ENCODE measurements at regions not wholly inside any gene's neighbourhood (a gene's known extent, or its start where the extent isn't known, plus 50 kb on each side); places are given as distances from the start of the nearest gene placed in this dataset.

GRCh38 chr16:85481738-85482137, 131.4 kb upstream of the GSE1 start:
- Histone ChIP-seq H4K91ac (ENCODE audit: insufficient read depth, low read depth, low read length) (no peak overlapping the region), H3K4me3 (ENCODE audit: insufficient read depth, low read depth, low read length) (no peak overlapping the region), H4K5ac (ENCODE audit: low read depth, low read length) (no peak overlapping the region), H3K36me3 (ENCODE audit: control insufficient read depth, insufficient read depth, low read length) (no peaks in the 10 kb centered on the region), H3K4me1 (ENCODE audit: control insufficient read depth, insufficient read depth, low read length) (no peaks in the 10 kb centered on the region), H3K14ac (replicated peaks; ENCODE audit: low read depth, low read length) (no peak overlapping the region), H2BK20ac (ENCODE audit: low read depth, low read length) (no peak overlapping the region), H3K9me3 (ENCODE audit: control insufficient read depth, insufficient read depth, low read length) (no peaks in the 10 kb centered on the region), H2AK9ac (replicated peaks; ENCODE audit: low read depth, low read length, poor library complexity) (no peak overlapping the region), H3K79me1 (ENCODE audit: low read depth in 1 of 2, low read length in 2 of 2) (peaks cover 15 to 22% of the 10 kb centered on the region in 2 experiments; a peak in 3 of 4 replicates), H3K4me2 (ENCODE audit: low read depth, low read length) (no peak overlapping the region), H3K9ac (ENCODE audit: low read depth, low read length) (no peak overlapping the region), H3K27me3 (ENCODE audit: control insufficient read depth, insufficient read depth, low read length) (no peaks in the 10 kb centered on the region), H3K9me1 (ENCODE audit: insufficient read depth, low read length) (peaks cover 3% of the 10 kb centered on the region), H2BK120ac (ENCODE audit: low read depth, low read length) (no peak overlapping the region), H3K18ac (ENCODE audit: low read depth, low read length) (no peak overlapping the region), H2BK15ac (ENCODE audit: low read depth, low read length) (no peak overlapping the region), H4K8ac (ENCODE audit: low read depth in 2 of 2, low read length in 2 of 2) (no peak overlapping the region), H3K4ac (ENCODE audit: low read depth, low read length) (no peak overlapping the region), H4K20me1 (ENCODE audit: insufficient read depth, low read length) (peaks cover 39% of the 10 kb centered on the region), H3K27ac (ENCODE audit: insufficient read depth, low read length) (no peak overlapping the region), H3K56ac (ENCODE audit: extremely low read depth, insufficient read depth, low read length) (no peak overlapping the region), H2AK5ac (ENCODE audit: low read depth, low read length) (no peak overlapping the region), H2AFZ (replicated peaks; ENCODE audit: low read length, poor library complexity) (no peak overlapping the region), H3K23ac (ENCODE audit: low read depth, low read length) (no peak overlapping the region), H2BK5ac (ENCODE audit: low read depth, low read length, poor library complexity, severe bottlenecking) (no peak overlapping the region)
- ATAC-seq (ENCODE audit: low read depth) (no peak), DNase-seq (no peak)
- in situ Hi-C loops (cut with MboI; ENCODE audit: low sequenced_read_pairs): no loop called here
- intact Hi-C loops (cut with micrococcal nuclease): no loop called here
- POLR2A ChIA-PET (ENCODE audit: unreplicated experiment): no interaction called here
- dilution Hi-C loops (cut with HindIII; ENCODE audit: low sequenced_read_pairs, unreplicated experiment): no loop called here
- CTCF ChIA-PET: no interaction called here
- no TSS peak for BruUV-seq (replicated peaks)
- 88% methylated on average over 14 of the region's 19 CpGs; no CpG with 5 or more reads in 1 of the 2 experiments for WGBS, 2 experiments (ENCODE audit: extremely low coverage in 2 of 2, insufficient read length in 1 of 2)
- no peak for TF ChIP-seq RCOR1 (IDR thresholded peaks at IDR 0.05; ENCODE audit: insufficient replicate concordance, low read length)
- no peak for TF ChIP-seq CHD1 (IDR thresholded peaks at IDR 0.05; ENCODE audit: low read depth, low read length)
- no peak for TF ChIP-seq ELK1 (IDR thresholded peaks at IDR 0.05; ENCODE audit: borderline replicate concordance, low read depth, low read length)
- no peak for TF ChIP-seq CEBPB (IDR thresholded peaks at IDR 0.05; ENCODE audit: low read depth, low read length)
- TF ChIP-seq RAD21 (IDR thresholded peaks at IDR 0.05; ENCODE audit: low read length): no peak
- TF ChIP-seq MXI1 (IDR thresholded peaks at IDR 0.05; ENCODE audit: borderline replicate concordance, low read depth, low read length): no peak
- no peak for TF ChIP-seq SMC3 (IDR thresholded peaks at IDR 0.05; ENCODE audit: low read depth, low read length)
- no peak for TF ChIP-seq FOS (IDR thresholded peaks at IDR 0.05; ENCODE audit: low read depth, low read length)
- TF ChIP-seq USF2 (IDR thresholded peaks at IDR 0.05; ENCODE audit: low read depth, low read length): no peak
- TF ChIP-seq NFE2L2 (IDR thresholded peaks at IDR 0.05; ENCODE audit: low read depth, low read length): no peak
- TF ChIP-seq RFX5 (IDR thresholded peaks at IDR 0.05; ENCODE audit: low read depth, low read length): no peak
- no peak for TF ChIP-seq MAFK (IDR thresholded peaks at IDR 0.05; ENCODE audit: low read depth, low read length)
- TF ChIP-seq CTCF (conservative IDR thresholded peaks at IDR 0.05; ENCODE audit: low read depth, low read length): no peak
- TF ChIP-seq POLR2A (IDR thresholded peaks at IDR 0.05; ENCODE audit: low read depth, low read length): no peak
- TF ChIP-seq MAZ (IDR thresholded peaks at IDR 0.05; ENCODE audit: borderline replicate concordance, low read depth, low read length): no peak
- no peak for TF ChIP-seq BHLHE40 (IDR thresholded peaks at IDR 0.05; ENCODE audit: low read depth, low read length)

Data from IMR-90 (cell line).